ENCODE measurements at regions not wholly inside any gene's neighbourhood (a gene's known extent, or its start where the extent isn't known, plus 50 kb on each side); places are given as distances from the start of the nearest gene placed in this dataset.

DNA sequence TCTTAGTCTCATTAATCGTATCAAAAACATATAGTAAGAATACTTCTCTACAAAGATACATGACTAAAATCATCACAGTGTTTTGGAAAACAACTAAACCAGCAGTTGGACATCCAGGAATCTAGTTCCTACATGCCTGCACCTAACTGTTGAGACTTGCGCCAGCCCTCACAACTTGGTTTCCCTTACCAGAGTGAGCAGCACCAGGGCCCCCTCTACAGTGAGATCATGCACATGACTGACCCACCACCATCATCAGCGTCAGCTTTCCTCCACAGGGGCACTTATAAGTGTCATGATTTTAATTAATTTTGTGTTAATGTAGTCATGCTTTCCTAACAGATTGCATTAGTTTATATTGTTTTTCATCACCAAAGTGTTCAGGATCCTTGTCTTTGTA, 1322.0 kb downstream of the EFNB2 start:
- no peaks in the 10 kb centered on the region for H3K36me3 Mint-ChIP-seq (ENCODE audit: low read depth)
- H3K27ac Mint-ChIP-seq: no peak overlapping the region
- H3K4me1 Mint-ChIP-seq (ENCODE audit: low read depth): no peaks in the 10 kb centered on the region
- no peaks in the 10 kb centered on the region for H3K9me3 Mint-ChIP-seq (ENCODE audit: insufficient read depth)
- POLR2A ChIA-PET: no interaction called here
- CTCF ChIA-PET: no interaction called here
- ATAC-seq (no peak), DNase-seq (no peak)
- no peak overlapping the region for H3K4me3 Mint-ChIP-seq
- H3K27me3 Mint-ChIP-seq (ENCODE audit: low read depth): no peaks in the 10 kb centered on the region

DNA sequence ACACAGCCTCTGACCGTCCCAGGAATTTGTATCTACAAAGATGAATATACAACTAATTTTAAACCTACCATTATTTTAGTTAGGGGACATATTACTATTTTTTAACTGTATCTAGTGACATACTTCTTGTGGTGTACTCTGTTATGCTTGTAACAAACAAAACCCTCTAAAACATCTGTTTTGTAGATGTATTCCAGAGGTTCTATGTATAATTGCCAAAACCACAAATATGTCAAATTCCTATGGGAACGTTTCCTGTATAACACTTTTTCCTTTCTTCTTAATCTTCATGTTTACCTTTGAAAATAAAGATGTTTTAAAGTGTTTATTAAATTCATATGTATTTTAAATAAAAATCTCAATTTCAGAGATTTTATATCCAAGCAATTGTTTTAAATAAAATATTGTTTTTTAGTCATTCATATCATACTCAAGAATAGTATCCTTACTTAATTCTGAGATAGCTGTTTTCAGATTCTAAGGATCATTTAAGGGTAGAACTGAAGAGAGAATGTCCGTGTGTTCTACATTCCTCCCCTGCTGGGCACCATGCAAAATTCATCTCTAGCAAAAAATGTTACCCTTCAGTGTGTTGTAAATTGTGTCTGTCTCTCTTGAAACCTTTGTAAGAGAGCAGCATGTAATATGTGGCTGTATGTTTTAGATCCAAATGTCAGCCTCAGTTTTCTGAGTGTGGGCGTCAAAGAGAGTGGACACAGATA, 1327.7 kb downstream of the EFNB2 start:
- no peak for DNase-seq
- POLR2A ChIA-PET: no interaction called here

GRCh38 chr13:105202354-105202753, 1333.1 kb downstream of the EFNB2 start:
- ChIA-PET CTCF (no interaction called here), POLR2A (no interaction called here)
- no peak for DNase-seq
- no peak overlapping the region for H3K27ac Mint-ChIP-seq
- ATAC-seq: no peak
- H3K4me3 Mint-ChIP-seq: no peak overlapping the region
- H3K36me3 Mint-ChIP-seq (ENCODE audit: low read depth): no peaks in the 10 kb centered on the region
- no peaks in the 10 kb centered on the region for H3K9me3 Mint-ChIP-seq (ENCODE audit: insufficient read depth)
- no peaks in the 10 kb centered on the region for H3K27me3 Mint-ChIP-seq (ENCODE audit: low read depth)
- H3K4me1 Mint-ChIP-seq (ENCODE audit: low read depth): no peaks in the 10 kb centered on the region

More for the DNA sequence above, 1327.7 kb downstream of the EFNB2 start:
- no peaks in the 10 kb centered on the region for H3K36me3 Mint-ChIP-seq (ENCODE audit: low read depth)
- H3K4me3 Mint-ChIP-seq: no peak overlapping the region
- H3K27ac Mint-ChIP-seq: no peak overlapping the region
- CTCF ChIA-PET: no interaction called here
- no peaks in the 10 kb centered on the region for H3K4me1 Mint-ChIP-seq (ENCODE audit: low read depth)
- no peaks in the 10 kb centered on the region for H3K27me3 Mint-ChIP-seq (ENCODE audit: low read depth)
- ATAC-seq: no peak
- H3K9me3 Mint-ChIP-seq (ENCODE audit: insufficient read depth): no peaks in the 10 kb centered on the region

- H3K4me3 Mint-ChIP-seq: no peak overlapping the region
- no peaks in the 10 kb centered on the region for H3K4me1 Mint-ChIP-seq (ENCODE audit: low read depth)
- DNase-seq (no peak), ATAC-seq (no peak)
- no peaks in the 10 kb centered on the region for H3K36me3 Mint-ChIP-seq (ENCODE audit: low read depth)
- no peaks in the 10 kb centered on the region for H3K9me3 Mint-ChIP-seq (ENCODE audit: insufficient read depth)
- CTCF ChIA-PET: no interaction called here
- H3K27ac Mint-ChIP-seq: no peak overlapping the region
- H3K27me3 Mint-ChIP-seq (ENCODE audit: low read depth): no peaks in the 10 kb centered on the region
- POLR2A ChIA-PET: no interaction called here
These were observed 1334.1 kb downstream of the EFNB2 start for GRCh38 chr13:105201351-105201750.

GRCh38 chr13:105200181-105200580, 1335.3 kb downstream of the EFNB2 start:
- Mint-ChIP-seq H3K36me3 (ENCODE audit: low read depth) (no peaks in the 10 kb centered on the region), H3K27me3 (ENCODE audit: low read depth) (no peaks in the 10 kb centered on the region), H3K4me3 (no peak overlapping the region), H3K9me3 (ENCODE audit: insufficient read depth) (no peaks in the 10 kb centered on the region), H3K4me1 (ENCODE audit: low read depth) (no peaks in the 10 kb centered on the region), H3K27ac (no peak overlapping the region)
- ATAC-seq: no peak
- ChIA-PET POLR2A (no interaction called here), CTCF (interaction anchor here (0.6 kb wide), 1 partner anchor 659 kb away, joined by 3 read pairs; no protein-coding TSS in a partner anchor)
- no peak for DNase-seq

DNA sequence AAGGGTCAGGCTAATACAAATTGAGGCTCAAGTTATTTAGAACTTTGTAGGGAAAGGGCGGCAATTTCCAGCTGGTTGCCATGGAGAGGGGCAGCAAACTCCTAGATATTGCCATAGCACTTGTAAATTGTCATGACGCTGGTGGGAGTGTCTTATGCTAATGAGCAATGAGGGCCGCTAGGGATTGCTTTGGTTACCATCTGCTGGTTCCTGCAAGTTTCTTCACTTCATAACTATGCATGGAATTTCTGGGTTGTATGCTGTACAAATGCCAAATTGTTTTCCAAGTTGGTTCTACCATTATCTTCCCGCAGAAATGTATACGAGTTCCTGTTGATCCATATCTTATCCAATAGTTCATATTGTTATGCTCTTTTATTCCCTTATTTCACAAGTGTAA, 1339.4 kb downstream of the EFNB2 start:
- DNase-seq: no peak
- no peak for ATAC-seq
- H3K27ac Mint-ChIP-seq: no peak overlapping the region
- ChIA-PET POLR2A (no interaction called here), CTCF (no interaction called here)
- no peaks in the 10 kb centered on the region for H3K27me3 Mint-ChIP-seq (ENCODE audit: low read depth)
- no peaks in the 10 kb centered on the region for H3K36me3 Mint-ChIP-seq (ENCODE audit: low read depth)
- H3K4me3 Mint-ChIP-seq: no peak overlapping the region
- H3K9me3 Mint-ChIP-seq (ENCODE audit: insufficient read depth): no peaks in the 10 kb centered on the region
- no peaks in the 10 kb centered on the region for H3K4me1 Mint-ChIP-seq (ENCODE audit: low read depth)

GRCh38 chr13:105193026-105193425, 1342.4 kb downstream of the EFNB2 start:
- ChIA-PET POLR2A (no interaction called here), CTCF (no interaction called here)
- H3K27me3 Mint-ChIP-seq (ENCODE audit: low read depth): no peaks in the 10 kb centered on the region
- DNase-seq (no peak), ATAC-seq (no peak)
- no peak overlapping the region for H3K4me3 Mint-ChIP-seq
- no peaks in the 10 kb centered on the region for H3K9me3 Mint-ChIP-seq (ENCODE audit: insufficient read depth)
- H3K36me3 Mint-ChIP-seq (ENCODE audit: low read depth): no peaks in the 10 kb centered on the region
- H3K27ac Mint-ChIP-seq: no peak overlapping the region
- no peaks in the 10 kb centered on the region for H3K4me1 Mint-ChIP-seq (ENCODE audit: low read depth)

- Mint-ChIP-seq H3K9me3 (ENCODE audit: insufficient read depth) (no peaks in the 10 kb centered on the region), H3K27ac (no peak overlapping the region), H3K27me3 (ENCODE audit: low read depth) (no peaks in the 10 kb centered on the region), H3K4me3 (no peak overlapping the region), H3K36me3 (ENCODE audit: low read depth) (no peaks in the 10 kb centered on the region), H3K4me1 (ENCODE audit: low read depth) (no peaks in the 10 kb centered on the region)
- ChIA-PET CTCF (no interaction called here), POLR2A (no interaction called here)
- no peak for ATAC-seq
- DNase-seq: no peak
These were observed 1351.3 kb downstream of the EFNB2 start for GRCh38 chr13:105184201-105184600.

DNA sequence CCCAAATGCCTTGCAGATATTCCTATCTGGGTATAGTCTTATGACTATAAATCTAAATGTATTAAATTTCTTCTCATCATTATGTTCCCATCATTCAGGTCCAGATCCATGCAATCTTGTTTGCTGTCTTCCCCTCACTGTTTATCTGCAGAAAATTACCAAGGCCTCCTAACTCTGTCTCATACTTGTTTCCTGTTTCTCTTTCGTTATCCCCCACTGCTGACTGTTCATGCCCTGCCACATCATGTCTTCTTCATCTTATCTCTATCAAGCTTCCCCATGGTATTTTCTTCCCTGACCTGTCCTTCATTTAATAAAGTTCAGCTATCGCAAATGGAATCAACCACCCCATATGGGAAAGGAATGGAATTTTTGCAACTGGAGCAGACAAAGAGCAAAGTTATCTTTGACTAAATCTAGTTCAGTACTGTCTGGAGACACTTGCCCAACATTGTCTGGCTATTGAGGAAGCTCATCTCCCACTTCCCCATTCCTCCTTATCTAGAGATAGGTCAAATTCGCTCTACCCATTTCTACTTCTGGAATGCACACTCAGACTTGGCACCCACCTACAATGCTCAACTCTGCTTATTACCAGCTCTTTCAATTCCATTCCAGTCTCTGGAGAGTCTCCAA, 1358.1 kb downstream of the EFNB2 start:
- no peak for ATAC-seq
- Mint-ChIP-seq H3K27me3 (ENCODE audit: low read depth) (no peaks in the 10 kb centered on the region), H3K27ac (no peak overlapping the region), H3K4me3 (no peak overlapping the region), H3K9me3 (ENCODE audit: insufficient read depth) (no peaks in the 10 kb centered on the region), H3K36me3 (ENCODE audit: low read depth) (no peaks in the 10 kb centered on the region), H3K4me1 (ENCODE audit: low read depth) (no peaks in the 10 kb centered on the region)
- no peak for DNase-seq
- CTCF ChIA-PET: no interaction called here
- POLR2A ChIA-PET: no interaction called here

GRCh38 chr13:105170438-105170837, 1365.0 kb downstream of the EFNB2 start:
- Mint-ChIP-seq H3K27ac (no peak overlapping the region), H3K9me3 (ENCODE audit: insufficient read depth) (no peaks in the 10 kb centered on the region), H3K4me3 (no peak overlapping the region), H3K4me1 (ENCODE audit: low read depth) (no peaks in the 10 kb centered on the region), H3K27me3 (ENCODE audit: low read depth) (no peaks in the 10 kb centered on the region), H3K36me3 (ENCODE audit: low read depth) (no peaks in the 10 kb centered on the region)
- ChIA-PET POLR2A (no interaction called here), CTCF (no interaction called here)
- ATAC-seq (no peak), DNase-seq (no peak)

GRCh38 chr13:105168295-105168694, 1367.2 kb downstream of the EFNB2 start:
- Mint-ChIP-seq H3K4me3 (no peak overlapping the region), H3K27me3 (ENCODE audit: low read depth) (no peaks in the 10 kb centered on the region), H3K36me3 (ENCODE audit: low read depth) (no peaks in the 10 kb centered on the region), H3K4me1 (ENCODE audit: low read depth) (no peaks in the 10 kb centered on the region), H3K27ac (no peak overlapping the region), H3K9me3 (ENCODE audit: insufficient read depth) (no peaks in the 10 kb centered on the region)
- ATAC-seq (no peak), DNase-seq (no peak)
- POLR2A ChIA-PET: no interaction called here
- CTCF ChIA-PET: no interaction called here

DNA sequence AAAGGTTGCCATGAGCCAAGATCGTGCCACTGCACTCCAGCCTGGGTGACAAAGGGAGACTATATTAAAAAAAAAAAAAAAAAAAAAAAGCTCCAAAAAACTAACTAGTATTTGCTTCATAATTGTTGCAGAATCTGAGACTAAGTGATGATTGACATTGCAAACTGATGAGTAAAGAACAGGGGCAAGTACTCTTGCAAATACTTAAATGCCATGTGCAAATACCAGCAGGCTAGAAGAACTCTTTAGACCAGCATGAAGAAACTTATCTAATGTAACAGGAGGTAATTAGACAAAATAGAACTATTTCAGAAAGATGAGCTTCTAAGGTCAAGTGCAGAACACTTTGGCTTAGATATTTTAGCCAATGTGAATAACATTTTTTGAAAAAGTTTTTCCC, 1368.1 kb downstream of the EFNB2 start:
- ChIA-PET CTCF (no interaction called here), POLR2A (no interaction called here)
- Mint-ChIP-seq H3K4me1 (ENCODE audit: low read depth) (no peaks in the 10 kb centered on the region), H3K27me3 (ENCODE audit: low read depth) (no peaks in the 10 kb centered on the region), H3K36me3 (ENCODE audit: low read depth) (no peaks in the 10 kb centered on the region), H3K27ac (no peak overlapping the region), H3K4me3 (no peak overlapping the region), H3K9me3 (ENCODE audit: insufficient read depth) (no peaks in the 10 kb centered on the region)
- ATAC-seq (no peak), DNase-seq (no peak)
